Neutrophil (primary cell): ENCODE measurements at regions not wholly inside any gene's neighbourhood (a gene's known extent, or its start where the extent isn't known, plus 50 kb on each side); places are given as distances from the start of the nearest gene placed in this dataset.

Experiments
- H3K27ac ChIP-seq: fragments of 200-600 bp; sonication (generic); 2 replicates; pipeline ENCODE4 v1.5.1; 2016; ENCODE audit warnings: mild to moderate bottlenecking, moderate library complexity
- H3K27me3 ChIP-seq: fragments of 200-600 bp; sonication (generic); 2 replicates; pipeline ENCODE4 v1.6.0; 2016; ENCODE audit warnings: mild to moderate bottlenecking
- H3K36me3 ChIP-seq: fragments of 200-600 bp; sonication (generic); 2 replicates; pipeline ENCODE4 v1.5.1; 2017
- H3K4me1 ChIP-seq, 2 experiments: fragments of 200-600 bp in 1 of 2; sonication (generic) in 1 of 2; 1 replicate in 1 of 2; 2 replicates in 1 of 2; pipeline versions ENCODE4 v1.5.1 to v1.6.1; 2013 to 2016; ENCODE audit warnings: low read depth in 1 of 2, low read length in 1 of 2, mild to moderate bottlenecking in 1 of 2, moderate library complexity in 1 of 2; ENCODE audit not compliant: control insufficient read depth in 1 of 2, insufficient read depth in 1 of 2
- H3K4me3 ChIP-seq, 2 experiments: fragments of 200-600 bp in 1 of 2; sonication (generic) in 1 of 2; 1 replicate in 1 of 2; 2 replicates in 1 of 2; pipeline ENCODE4 v1.5.1; 2013 to 2016; ENCODE audit warnings: low read depth in 1 of 2, low read length in 1 of 2, mild to moderate bottlenecking in 1 of 2, moderate library complexity in 1 of 2
- H3K9me3 ChIP-seq: fragments of 200-600 bp; sonication (generic); 2 replicates; pipeline ENCODE4 v1.5.1; 2016
- CTCF ChIP-seq: fragments of 200-600 bp; sonication (generic); IDR thresholded peaks from 2 replicates; pipeline ENCODE4 v1.5.1; 2016; ENCODE audit warnings: antibody characterized with exemption

- Histone ChIP-seq H3K27me3 (no peaks in the 10 kb centered on the region), H3K4me1 (no peaks in the 10 kb centered on the region), H3K9me3 (no peaks in the 10 kb centered on the region), H3K27ac (no peak overlapping the region), H3K4me3 (no peak overlapping the region), H3K36me3 (no peaks in the 10 kb centered on the region)
- no peak for TF ChIP-seq CTCF
Observed at GRCh38 chr6:166877906-166878305, 78.4 kb downstream of the RNASET2 start.

GRCh38 chr6:166877349-166877748 is 79.0 kb downstream of the RNASET2 start:
- H3K4me1 ChIP-seq: no peaks in the 10 kb centered on the region
- H3K4me3 ChIP-seq: no peak overlapping the region
- H3K27ac ChIP-seq: no peak overlapping the region
- H3K27me3 ChIP-seq: no peaks in the 10 kb centered on the region
- no peaks in the 10 kb centered on the region for H3K9me3 ChIP-seq
- no peak for TF ChIP-seq CTCF
- no peaks in the 10 kb centered on the region for H3K36me3 ChIP-seq

- Histone ChIP-seq H3K4me3 (no peak overlapping the region), H3K27ac (no peak overlapping the region), H3K9me3 (no peaks in the 10 kb centered on the region), H3K27me3 (no peaks in the 10 kb centered on the region), H3K36me3 (no peaks in the 10 kb centered on the region), H3K4me1 (no peaks in the 10 kb centered on the region)
- no peak for TF ChIP-seq CTCF
Observed at GRCh38 chr6:166872531-166873009, 83.8 kb downstream of the RNASET2 start.

- Histone ChIP-seq H3K27me3 (peaks cover under 1% of the 10 kb centered on the region), H3K4me1 (no peaks in the 10 kb centered on the region), H3K27ac (no peak overlapping the region), H3K36me3 (no peaks in the 10 kb centered on the region), H3K4me3 (no peak overlapping the region), H3K9me3 (no peaks in the 10 kb centered on the region)
- TF ChIP-seq CTCF: no peak
Observed at GRCh38 chr6:166870602-166871208, 85.6 kb downstream of the RNASET2 start.

GRCh38 chr6:166866839-166867637 is 89.3 kb downstream of the RNASET2 start:
- peaks cover 0 to 8% of the 10 kb centered on the region in 2 experiments for H3K4me1 ChIP-seq
- no peaks in the 10 kb centered on the region for H3K36me3 ChIP-seq
- H3K9me3 ChIP-seq: no peaks in the 10 kb centered on the region
- H3K27me3 ChIP-seq: peaks cover 38% of the 10 kb centered on the region
- H3K4me3 ChIP-seq: no peak overlapping the region
- TF ChIP-seq CTCF: no peak
- H3K27ac ChIP-seq: no peak overlapping the region
